ENCODE measurements at regions not wholly inside any gene's neighbourhood (a gene's known extent, or its start where the extent isn't known, plus 50 kb on each side); places are given as distances from the start of the nearest gene placed in this dataset.
A peak's percentile ranks its signal among the peaks of the same experiment; 100 is the strongest.

DNA sequence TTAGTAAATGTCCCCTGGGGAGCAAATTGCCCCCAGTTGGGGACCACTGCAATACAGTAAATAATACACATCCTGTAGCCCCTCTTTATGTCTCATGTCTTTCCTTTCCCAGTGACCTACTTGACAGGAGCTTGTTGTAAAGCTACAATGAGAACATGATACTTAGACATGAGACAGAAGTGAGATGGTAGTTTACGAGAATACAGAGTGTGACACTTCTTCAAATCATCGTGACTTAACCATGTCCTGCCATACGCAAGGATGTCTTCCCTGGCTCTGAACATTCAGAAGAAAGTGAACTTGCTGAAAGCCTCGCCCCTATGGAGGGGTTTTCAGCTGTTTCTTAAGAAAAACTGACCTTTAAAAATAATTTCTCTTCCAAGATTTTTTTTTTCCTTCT is 101.0 kb upstream of the SPACA1 start:
- peaks cover 19% of the 10 kb centered on the region for H3K4me1 ChIP-seq
- DNase-seq (ENCODE audit: extremely low spot score in 2 of 2): no peak
- H3K27me3 ChIP-seq: no peaks in the 10 kb centered on the region
- no peak overlapping the region for H3K27ac ChIP-seq
- H3K36me3 ChIP-seq: no peaks in the 10 kb centered on the region
- no peak for TF ChIP-seq POLR2A (IDR thresholded peaks at IDR 0.05)
- intact Hi-C loops (cut with DNase I): no loop called here
- H3K9me3 ChIP-seq: no peaks in the 10 kb centered on the region
- no peak overlapping the region for H3K4me3 ChIP-seq

DNA sequence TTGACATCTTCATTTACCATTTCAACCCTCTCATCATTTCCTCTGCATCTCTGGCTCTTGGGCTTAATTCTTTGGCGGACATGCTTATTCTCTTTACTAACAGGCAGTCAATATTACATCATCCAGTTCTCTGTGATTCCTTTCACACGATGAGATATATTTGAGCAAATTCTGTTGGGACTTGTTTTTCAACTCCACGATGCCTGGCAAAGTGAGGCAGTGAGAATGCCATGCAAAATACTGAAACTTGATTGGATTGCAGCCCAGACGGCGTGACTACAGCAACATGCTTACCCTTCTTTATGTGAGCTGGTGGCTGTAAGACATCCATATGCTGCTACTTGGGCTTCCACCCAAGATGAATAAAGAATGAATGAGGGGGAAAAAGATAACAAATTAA is 101.7 kb upstream of the SPACA1 start:
- Histone ChIP-seq H3K27ac (no peak overlapping the region), H3K4me3 (no peak overlapping the region), H3K4me1 (peaks cover 19% of the 10 kb centered on the region), H3K27me3 (no peaks in the 10 kb centered on the region), H3K36me3 (no peaks in the 10 kb centered on the region), H3K9me3 (no peaks in the 10 kb centered on the region)
- DNase-seq (ENCODE audit: extremely low spot score in 2 of 2): no peak
- intact Hi-C loops (cut with DNase I): no loop called here
- no peak for TF ChIP-seq CTCF (IDR thresholded peaks at IDR 0.05)
- TF ChIP-seq POLR2A (IDR thresholded peaks at IDR 0.05): no peak
- peak in 1 of 2 donors; percentile 45 for TF ChIP-seq POLR2AphosphoS5 (IDR thresholded peaks at IDR 0.05; ENCODE audit: insufficient read depth in 1 of 2, low read depth in 1 of 2)

DNA sequence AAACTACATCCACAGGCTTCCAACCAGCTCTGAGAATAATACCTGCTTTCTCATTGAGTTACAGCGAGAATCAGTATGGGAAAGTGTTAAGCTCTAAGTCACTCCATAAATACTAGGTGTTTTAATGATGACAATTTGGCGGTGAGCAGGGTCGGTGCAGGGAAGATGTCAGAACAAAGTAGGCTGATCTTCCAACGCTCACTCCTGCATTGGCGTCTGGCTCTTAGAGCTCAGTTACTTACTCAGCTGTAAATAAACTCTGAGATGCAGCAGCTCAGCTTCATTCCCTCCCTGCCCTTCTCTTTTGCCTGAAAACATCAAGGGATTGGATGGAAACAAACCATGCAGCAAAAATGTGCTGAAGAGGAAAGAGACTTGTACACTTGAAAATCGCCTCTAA is 102.5 kb upstream of the SPACA1 start:
- no peaks in the 10 kb centered on the region for H3K9me3 ChIP-seq
- peaks cover 19% of the 10 kb centered on the region for H3K4me1 ChIP-seq
- intact Hi-C loops (cut with DNase I): no loop called here
- TF ChIP-seq POLR2A (IDR thresholded peaks at IDR 0.05) (no peak), POLR2AphosphoS5 (IDR thresholded peaks at IDR 0.05; ENCODE audit: insufficient read depth in 1 of 2, low read depth in 1 of 2) (no peak), CTCF (IDR thresholded peaks at IDR 0.05) (no peak)
- H3K36me3 ChIP-seq: no peaks in the 10 kb centered on the region
- no peak overlapping the region for H3K27ac ChIP-seq
- no peaks in the 10 kb centered on the region for H3K27me3 ChIP-seq
- H3K4me3 ChIP-seq: no peak overlapping the region
- DNase-seq (ENCODE audit: extremely low spot score in 2 of 2): no peak

- Histone ChIP-seq H3K27ac (peak overlapping the region; percentile 4), H3K4me1 (peaks cover 19% of the 10 kb centered on the region), H3K36me3 (no peaks in the 10 kb centered on the region), H3K9me3 (no peaks in the 10 kb centered on the region), H3K4me3 (no peak overlapping the region), H3K27me3 (no peaks in the 10 kb centered on the region)
- DNase-seq (ENCODE audit: extremely low spot score in 2 of 2): no peak
- intact Hi-C loops (cut with DNase I): no loop called here
- no peak for TF ChIP-seq POLR2A (IDR thresholded peaks at IDR 0.05)
- TF ChIP-seq POLR2AphosphoS5 (IDR thresholded peaks at IDR 0.05; ENCODE audit: insufficient read depth in 1 of 2, low read depth in 1 of 2): peak in 1 of 2 donors; percentile 78
Measured at GRCh38 chr6:87944541-87944954, 103.1 kb upstream of the SPACA1 start.

- Histone ChIP-seq H3K27me3 (no peaks in the 10 kb centered on the region), H3K4me1 (peaks cover 19% of the 10 kb centered on the region), H3K9me3 (no peaks in the 10 kb centered on the region), H3K4me3 (no peak overlapping the region), H3K27ac (no peak overlapping the region), H3K36me3 (no peaks in the 10 kb centered on the region)
- intact Hi-C loops (cut with DNase I): no loop called here
- no peak for DNase-seq (ENCODE audit: extremely low spot score in 2 of 2)
- no peak for TF ChIP-seq CTCF (IDR thresholded peaks at IDR 0.05)
- TF ChIP-seq POLR2A (IDR thresholded peaks at IDR 0.05): no peak
- no peak for TF ChIP-seq POLR2AphosphoS5 (IDR thresholded peaks at IDR 0.05; ENCODE audit: insufficient read depth in 1 of 2, low read depth in 1 of 2)
Measured at GRCh38 chr6:87943191-87943590, 104.5 kb upstream of the SPACA1 start.

DNA sequence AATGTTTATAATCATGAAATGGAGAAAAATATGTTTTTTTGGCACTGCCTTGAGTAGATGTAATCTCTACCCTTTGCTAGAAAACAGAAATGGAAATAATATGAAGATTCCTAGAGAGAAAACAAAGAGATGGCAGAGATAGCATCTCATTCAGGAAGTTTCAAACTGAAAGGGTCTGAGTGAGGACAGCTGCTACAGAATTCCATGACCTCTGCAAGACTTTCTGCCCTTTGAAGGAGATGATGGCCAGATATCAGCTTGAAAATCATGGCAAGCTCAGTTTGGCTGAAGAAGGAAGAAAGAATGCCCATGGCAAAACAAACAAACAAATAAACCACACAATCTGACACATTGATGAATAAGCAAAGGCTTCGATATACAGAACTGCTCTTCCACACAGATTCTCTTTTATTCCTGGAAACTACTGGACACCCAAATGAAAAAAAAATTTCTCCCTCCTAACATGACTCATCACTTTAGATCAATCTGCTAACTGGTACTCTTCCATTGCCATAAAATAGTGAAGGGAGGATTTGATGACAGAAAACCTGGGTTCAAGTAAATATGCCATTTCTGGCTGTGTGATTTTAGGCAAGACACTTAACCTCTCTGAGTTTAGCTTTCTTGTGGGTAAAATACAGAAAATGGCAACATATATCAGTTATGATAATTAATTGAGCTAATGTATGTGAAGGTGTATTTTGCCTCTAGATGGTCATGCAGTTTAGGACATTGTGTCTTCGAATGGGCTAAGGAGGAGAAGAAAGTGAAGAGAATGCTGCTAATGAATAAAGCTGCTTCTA is 105.9 kb upstream of the SPACA1 start:
- DNase-seq (ENCODE audit: extremely low spot score in 2 of 2): no peak
- Histone ChIP-seq H3K9me3 (no peaks in the 10 kb centered on the region), H3K4me1 (peaks cover 19% of the 10 kb centered on the region), H3K27me3 (no peaks in the 10 kb centered on the region), H3K27ac (no peak overlapping the region), H3K4me3 (no peak overlapping the region), H3K36me3 (no peaks in the 10 kb centered on the region)
- intact Hi-C loops (cut with DNase I): no loop called here
- TF ChIP-seq POLR2AphosphoS5 (IDR thresholded peaks at IDR 0.05; ENCODE audit: insufficient read depth in 1 of 2, low read depth in 1 of 2) (no peak), CTCF (IDR thresholded peaks at IDR 0.05) (no peak), POLR2A (IDR thresholded peaks at IDR 0.05) (no peak)
